ENCODE measurements at regions not wholly inside any gene's neighbourhood (a gene's known extent, or its start where the extent isn't known, plus 50 kb on each side); places are given as distances from the start of the nearest gene placed in this dataset.

GRCh38 chr3:32045091-32045915, 61.1 kb upstream of the GPD1L start:
- no peak for TF ChIP-seq CTCF (optimal IDR thresholded peaks at IDR 0.05 in 1 of 3, IDR thresholded peaks at IDR 0.05 in 1 of 3, conservative IDR thresholded peaks at IDR 0.05 in 1 of 3; ENCODE audit: extremely low read depth in 1 of 3, insufficient read depth in 2 of 3, low read length in 3 of 3)
- no peak for TF ChIP-seq EZH2 (IDR thresholded peaks at IDR 0.05; ENCODE audit: low read length)
